ENCODE measurements at regions not wholly inside any gene's neighbourhood (a gene's known extent, or its start where the extent isn't known, plus 50 kb on each side); places are given as distances from the start of the nearest gene placed in this dataset.

- DNase-seq (ENCODE audit: extremely low read depth, low read depth): no peak
Observed at GRCh38 chr18:45463451-45463850, 151.8 kb upstream of the SLC14A2 start.

- no peak for DNase-seq (ENCODE audit: extremely low read depth, low read depth)
Observed at GRCh38 chr18:45464619-45465018, 150.7 kb upstream of the SLC14A2 start.

- no peak for DNase-seq (ENCODE audit: extremely low read depth, low read depth)
Observed at GRCh38 chr18:45467293-45467692, 148.0 kb upstream of the SLC14A2 start.

- DNase-seq (ENCODE audit: extremely low read depth, low read depth): no peak
Observed at GRCh38 chr18:45467945-45468344, 147.3 kb upstream of the SLC14A2 start.

GRCh38 chr18:45478889-45479288 is 136.4 kb upstream of the SLC14A2 start:
- DNase-seq (ENCODE audit: extremely low read depth, low read depth): no peak

GRCh38 chr18:45480219-45481015 is 134.9 kb upstream of the SLC14A2 start:
- DNase-seq (ENCODE audit: extremely low read depth, low read depth): no peak

GRCh38 chr18:45481821-45482220 is 133.5 kb upstream of the SLC14A2 start:
- DNase-seq (ENCODE audit: extremely low read depth, low read depth): no peak

GRCh38 chr18:45482286-45482685 is 133.0 kb upstream of the SLC14A2 start:
- no peak for DNase-seq (ENCODE audit: extremely low read depth, low read depth)

- DNase-seq (ENCODE audit: extremely low read depth, low read depth): no peak
Observed at GRCh38 chr18:45487581-45487980, 127.7 kb upstream of the SLC14A2 start.

- no peak for DNase-seq (ENCODE audit: extremely low read depth, low read depth)
Observed at GRCh38 chr18:45488645-45489044, 126.6 kb upstream of the SLC14A2 start.

- DNase-seq (ENCODE audit: extremely low read depth, low read depth): no peak
Observed at GRCh38 chr18:45493830-45494229, 121.4 kb upstream of the SLC14A2 start.

GRCh38 chr18:45494811-45495210 is 120.5 kb upstream of the SLC14A2 start:
- no peak for DNase-seq (ENCODE audit: extremely low read depth, low read depth)

- no peak for DNase-seq (ENCODE audit: extremely low read depth, low read depth)
Observed at GRCh38 chr18:45496741-45497140, 118.5 kb upstream of the SLC14A2 start.

- DNase-seq (ENCODE audit: extremely low read depth, low read depth): no peak
Observed at GRCh38 chr18:45497595-45498286, 117.5 kb upstream of the SLC14A2 start.

- no peak for DNase-seq (ENCODE audit: extremely low read depth, low read depth)
Observed at GRCh38 chr18:45498287-45498658, 117.0 kb upstream of the SLC14A2 start.

GRCh38 chr18:45503990-45504389 is 111.3 kb upstream of the SLC14A2 start:
- no peak for DNase-seq (ENCODE audit: extremely low read depth, low read depth)

GRCh38 chr18:45505497-45506206 is 109.6 kb upstream of the SLC14A2 start:
- DNase-seq (ENCODE audit: extremely low read depth, low read depth): no peak

- no peak for DNase-seq (ENCODE audit: extremely low read depth, low read depth)
Observed at GRCh38 chr18:45506951-45507350, 108.3 kb upstream of the SLC14A2 start.

GRCh38 chr18:45509535-45509934 is 105.7 kb upstream of the SLC14A2 start:
- DNase-seq (ENCODE audit: extremely low read depth, low read depth): no peak

GRCh38 chr18:45510656-45511055 is 104.6 kb upstream of the SLC14A2 start:
- no peak for DNase-seq (ENCODE audit: extremely low read depth, low read depth)

- DNase-seq (ENCODE audit: extremely low read depth, low read depth): no peak
Observed at GRCh38 chr18:45512363-45512953, 102.8 kb upstream of the SLC14A2 start.
